T-cell (primary cell): ENCODE measurements at regions not wholly inside any gene's neighbourhood (a gene's known extent, or its start where the extent isn't known, plus 50 kb on each side); places are given as distances from the start of the nearest gene placed in this dataset.
"Not testable (repeated sequence)": the region's sequence is repeated elsewhere in the genome, so short reads cannot be mapped to it uniquely, and the experiment has no call there.

Experiments
- ATAC-seq, 4 experiments: fragments of 200-7000 bp in 3 of 4; fragments of 150-1000 bp in 1 of 4; cut with Tn5 transposase; replicated peaks in 1 of 4; 1 replicate in 3 of 4; 2 replicates in 1 of 4; pipeline ENCODE4 v1.10.0; 2021; ENCODE audit warnings: moderate library complexity in 3 of 4, mild to moderate bottlenecking in 2 of 4, moderate number of reproducible peaks in 1 of 4
- CTCF ChIA-PET, 2 donors: fragments of 300-600 bp; sonication (Branson Sonifier 250); formaldehyde crosslinking; loops; one replicate each; lab custom pipeline; 2022; ENCODE audit warnings: antibody characterized with exemption in 2 of 2; lab: Charles Lee
- POLR2A ChIA-PET, 2 donors: fragments of 300-600 bp; sonication (Branson Sonifier 250); formaldehyde crosslinking; loops; one replicate each; lab custom pipeline; 2022; ENCODE audit warnings: antibody characterized with exemption in 2 of 2; lab: Charles Lee
- DNase-seq, 35 experiments: peaks; one replicate each; pipeline versions ENCODE4 v3.0.0 to v3.0.0-alpha.2; 2013 to 2023
- H3K27ac ChIP-seq: one replicate; pipeline ENCODE4 v1.5.1; 2013; ENCODE audit warnings: low read length
- H3K27me3 ChIP-seq, 2 experiments: replicated peaks in 1 of 2; 1 replicate in 1 of 2; 2 replicates in 1 of 2; pipeline versions ENCODE4 v1.6.1 to v1.7.0; 2013; ENCODE audit warnings: low read length in 1 of 2, mixed read lengths in 1 of 2; ENCODE audit not compliant: control insufficient read depth in 2 of 2, insufficient read depth in 2 of 2; ENCODE audit errors: extremely low read depth in 1 of 2
- H3K36me3 ChIP-seq, 2 donors: 1 replicate in 1 of 2; 2 replicates in 1 of 2; pipeline versions ENCODE4 v1.6.1 to v1.7.0; 2013; ENCODE audit warnings: low read length in 1 of 2; ENCODE audit not compliant: control insufficient read depth in 2 of 2, insufficient read depth in 1 of 2; ENCODE audit errors: extremely low read depth in 1 of 2
- H3K4me1 ChIP-seq, 2 experiments: 1 replicate in 1 of 2; 2 replicates in 1 of 2; pipeline versions ENCODE4 v1.6.1 to v1.7.0; 2013; ENCODE audit warnings: low read length in 2 of 2, mixed read lengths in 1 of 2; ENCODE audit not compliant: insufficient read depth in 2 of 2, control insufficient read depth in 1 of 2; ENCODE audit errors: extremely low read depth in 1 of 2
- H3K4me3 ChIP-seq, 2 donors: 1 replicate in 1 of 2; 2 replicates in 1 of 2; pipeline versions ENCODE4 v1.5.1 to v1.7.0; 2013; ENCODE audit warnings: mild to moderate bottlenecking in 2 of 2, low read length in 1 of 2, moderate library complexity in 1 of 2; ENCODE audit not compliant: control insufficient read depth in 1 of 2; ENCODE audit errors: extremely low read depth in 1 of 2
- H3K9me3 ChIP-seq: 2 replicates; pipeline ENCODE4 v1.7.0; 2013
- H3K27ac Mint-ChIP-seq, 2 donors: one replicate each; pipeline ENCODE4 v1.8.0; 2020 to 2021; ENCODE audit warnings: mild to moderate bottlenecking in 2 of 2, mixed read lengths in 2 of 2
- H3K27me3 Mint-ChIP-seq, 2 donors: one replicate each; pipeline ENCODE4 v1.8.0; 2021 to 2022; ENCODE audit warnings: mixed read lengths in 2 of 2
- H3K36me3 Mint-ChIP-seq: one replicate; pipeline ENCODE4 v1.8.0; 2021; ENCODE audit warnings: mixed read lengths
- H3K4me1 Mint-ChIP-seq, 3 donors: one replicate each; pipeline ENCODE4 v1.8.0; 2020 to 2022; ENCODE audit warnings: mixed read lengths in 3 of 3, mild to moderate bottlenecking in 1 of 3
- H3K4me3 Mint-ChIP-seq, 3 donors: one replicate each; pipeline ENCODE4 v1.8.0; 2020 to 2022; ENCODE audit warnings: mild to moderate bottlenecking in 3 of 3, mixed read lengths in 3 of 3, moderate library complexity in 3 of 3
- H3K9me3 Mint-ChIP-seq, 3 donors: one replicate each; pipeline ENCODE4 v1.8.0; 2020 to 2022; ENCODE audit warnings: mixed read lengths in 3 of 3
- WGBS: methylation state at CpG from one replicate; pipeline ENCODE4 v1.1.5; 2013; ENCODE audit warnings: missing lambda C conversion rate; ENCODE audit not compliant: insufficient coverage; 5-methylcytosine and 5-hydroxymethylcytosine counted together

GRCh38 chr3:145482735-145483134 is 678.2 kb downstream of the PLOD2 start:
- H3K4me3 ChIP-seq, H3K9me3 Mint-ChIP-seq, H3K4me1 ChIP-seq, H3K27me3 Mint-ChIP-seq, H3K36me3 Mint-ChIP-seq, H3K27me3 ChIP-seq, H3K9me3 ChIP-seq, H3K36me3 ChIP-seq, H3K27ac Mint-ChIP-seq, H3K4me1 Mint-ChIP-seq, H3K4me3 Mint-ChIP-seq, CTCF ChIA-PET, H3K27ac ChIP-seq, DNase-seq, POLR2A ChIA-PET, ATAC-seq: not testable (repeated sequence)
- WGBS = no CpG with 5 or more reads among the region's 25 CpGs

DNA sequence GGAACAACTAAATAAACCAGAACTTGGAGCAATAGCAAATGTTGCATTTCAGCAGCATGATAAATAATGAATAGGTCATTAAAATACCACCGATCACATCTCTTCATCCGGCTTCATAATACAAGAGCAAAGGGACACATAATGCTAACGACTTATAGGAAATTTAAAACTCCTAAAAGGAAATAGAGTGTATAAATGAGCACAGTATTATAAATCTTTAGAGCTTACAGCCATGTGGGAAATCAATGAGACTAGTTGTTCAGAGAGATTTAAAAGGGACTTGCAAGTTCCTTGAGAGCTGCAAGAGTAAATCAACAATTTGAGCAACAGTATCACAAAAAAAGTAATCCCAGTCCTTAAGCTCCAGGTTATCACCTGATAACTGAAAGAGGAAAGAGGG is 677.0 kb downstream of the PLOD2 start:
- H3K9me3 Mint-ChIP-seq = peaks cover 0 to 5% (median 4%) of the 10 kb centered on the region in 3 donors
- no CpG with 5 or more reads among the region's 3 CpGs for WGBS
- DNase-seq (no peak), ATAC-seq (no peak)
- no peak overlapping the region for H3K4me3 Mint-ChIP-seq
- no peaks in the 10 kb centered on the region for H3K27me3 Mint-ChIP-seq
- H3K36me3 Mint-ChIP-seq = no peaks in the 10 kb centered on the region
- Histone ChIP-seq H3K4me1 (no peaks in the 10 kb centered on the region), H3K4me3 (no peak overlapping the region), H3K36me3 (no peaks in the 10 kb centered on the region), H3K27ac (no peak overlapping the region), H3K27me3 (no peaks in the 10 kb centered on the region), H3K9me3 (no peaks in the 10 kb centered on the region)
- CTCF ChIA-PET = interaction anchor here in 1 of 2 donors (0.6 kb wide), 1 partner anchor 92 kb away, joined by 3 read pairs; no protein-coding TSS in a partner anchor
- POLR2A ChIA-PET = no interaction called here
- no peak overlapping the region for H3K27ac Mint-ChIP-seq
- H3K4me1 Mint-ChIP-seq = no peaks in the 10 kb centered on the region

- Mint-ChIP-seq H3K27ac (no peak overlapping the region), H3K36me3 (no peaks in the 10 kb centered on the region), H3K27me3 (no peaks in the 10 kb centered on the region), H3K4me1 (no peaks in the 10 kb centered on the region), H3K4me3 (no peak overlapping the region), H3K9me3 (peaks cover 5 to 6% (median 5%) of the 10 kb centered on the region in 3 donors)
- Histone ChIP-seq H3K4me1 (no peaks in the 10 kb centered on the region), H3K27ac (no peak overlapping the region), H3K4me3 (no peak overlapping the region), H3K27me3 (no peaks in the 10 kb centered on the region), H3K9me3 (no peaks in the 10 kb centered on the region), H3K36me3 (no peaks in the 10 kb centered on the region)
- CTCF ChIA-PET = no interaction called here
- ATAC-seq = no peak
- no peak for DNase-seq
- POLR2A ChIA-PET = no interaction called here
These were observed 672.0 kb downstream of the PLOD2 start for GRCh38 chr3:145489011-145489410.

GRCh38 chr3:145490088-145491048 is 670.6 kb downstream of the PLOD2 start:
- no peak overlapping the region for H3K27ac Mint-ChIP-seq

GRCh38 chr3:145492456-145492855 is 668.5 kb downstream of the PLOD2 start:
- H3K9me3 ChIP-seq = no peaks in the 10 kb centered on the region
- DNase-seq (no peak), ATAC-seq (no peak)
- CTCF ChIA-PET = no interaction called here
- no CpG with 5 or more reads among the region's 2 CpGs for WGBS
- Mint-ChIP-seq H3K36me3 (no peaks in the 10 kb centered on the region), H3K4me1 (no peaks in the 10 kb centered on the region), H3K27me3 (no peaks in the 10 kb centered on the region), H3K9me3 (peaks cover 5 to 6% (median 5%) of the 10 kb centered on the region in 3 donors), H3K27ac (no peak overlapping the region), H3K4me3 (no peak overlapping the region)
- H3K27ac ChIP-seq = no peak overlapping the region
- no peak overlapping the region for H3K4me3 ChIP-seq
- no peaks in the 10 kb centered on the region for H3K36me3 ChIP-seq
- no peaks in the 10 kb centered on the region for H3K27me3 ChIP-seq
- POLR2A ChIA-PET = no interaction called here
- H3K4me1 ChIP-seq = no peaks in the 10 kb centered on the region

More at GRCh38 chr3:145490088-145491048, 670.6 kb downstream of the PLOD2 start:
- Mint-ChIP-seq H3K27me3 (no peaks in the 10 kb centered on the region), H3K9me3 (peaks cover 5 to 6% (median 5%) of the 10 kb centered on the region in 3 donors), H3K4me3 (no peak overlapping the region), H3K36me3 (no peaks in the 10 kb centered on the region), H3K4me1 (no peaks in the 10 kb centered on the region)
- no peak for DNase-seq
- H3K4me3 ChIP-seq = no peak overlapping the region
- no peaks in the 10 kb centered on the region for H3K4me1 ChIP-seq
- H3K27ac ChIP-seq = no peak overlapping the region
- WGBS = 80% methylated on average over 6 of the region's 11 CpGs
- no peaks in the 10 kb centered on the region for H3K36me3 ChIP-seq
- no peaks in the 10 kb centered on the region for H3K27me3 ChIP-seq
- no peaks in the 10 kb centered on the region for H3K9me3 ChIP-seq
- ChIA-PET POLR2A (no interaction called here), CTCF (no interaction called here)
- no peak for ATAC-seq

- H3K4me1 ChIP-seq, H3K36me3 Mint-ChIP-seq, CTCF ChIA-PET, ATAC-seq, H3K27ac ChIP-seq, DNase-seq, H3K27me3 Mint-ChIP-seq, H3K27me3 ChIP-seq, POLR2A ChIA-PET, H3K4me1 Mint-ChIP-seq, H3K9me3 ChIP-seq, H3K4me3 Mint-ChIP-seq, H3K36me3 ChIP-seq, H3K27ac Mint-ChIP-seq, H3K4me3 ChIP-seq: not testable (repeated sequence)
- WGBS = no CpG with 5 or more reads among the region's 4 CpGs
- peaks cover 6 to 11% (median 10%) of the 10 kb centered on the region in 3 donors for H3K9me3 Mint-ChIP-seq
These were observed 643.6 kb downstream of the PLOD2 start for GRCh38 chr3:145517416-145517815.
